Endothelial cell of umbilical vein (primary cell): ENCODE measurements at regions not wholly inside any gene's neighbourhood (a gene's known extent, or its start where the extent isn't known, plus 50 kb on each side); places are given as distances from the start of the nearest gene placed in this dataset.

Experiments
- BruUV-seq: library from RNA; stranded (reverse); fragments of 400-500 nt; replicated peaks from 2 replicates; lab custom pipeline; 2021; lab: Mats Ljungman, UMichigan
- CTCF ChIA-PET: fragments of 300-600, 350-600 bp; sonication (Branson Sonifier 250); formaldehyde crosslinking; loops from one replicate; lab custom pipeline; 2021; ENCODE audit warnings: antibody characterized with exemption, inconsistent platforms; lab: Charles Lee
- POLR2A ChIA-PET: fragments of 300-600, 350-600 bp; sonication (Branson Sonifier 250); formaldehyde crosslinking; loops from one replicate; lab custom pipeline; 2021; ENCODE audit warnings: antibody characterized with exemption, inconsistent platforms; lab: Charles Lee
- DNase-seq: peaks from one replicate; pipeline ENCODE4 v3.0.0-alpha.2; 2011; ENCODE audit warnings: low read depth, low spot score
- FAIRE-seq: peaks from 2 replicates; lab custom pipeline; 2011; peaks lifted over from hg19 to GRCh38; lab: Jason Lieb, UNC
- H2AFZ ChIP-seq: 2 replicates; pipeline ENCODE4 v1.6.0; 2012; ENCODE audit warnings: low read depth, low read length, control low read depth, inconsistent platforms
- H3K27ac ChIP-seq: 2 replicates; pipeline ENCODE4 v1.5.1; 2011; ENCODE audit warnings: low read depth, mild to moderate bottlenecking, control low read depth, low read length, moderate library complexity; ENCODE audit not compliant: insufficient read depth
- H3K27me3 ChIP-seq, 2 experiments: 2 replicates each; pipeline versions ENCODE4 v1.6.0 to v1.6.1; 2011; ENCODE audit warnings: low read length in 2 of 2, mixed read lengths in 1 of 2; ENCODE audit not compliant: control insufficient read depth in 2 of 2, insufficient read depth in 2 of 2
- H3K36me3 ChIP-seq, 2 experiments: 2 replicates in 1 of 2; 3 replicates in 1 of 2; pipeline ENCODE4 v1.5.1; 2011; ENCODE audit warnings: low read length in 2 of 2, mild to moderate bottlenecking in 1 of 2, moderate library complexity in 1 of 2; ENCODE audit not compliant: control insufficient read depth in 2 of 2, insufficient read depth in 2 of 2; ENCODE audit errors: extremely low read depth in 1 of 2
- H3K4me1 ChIP-seq: 3 replicates; pipeline ENCODE4 v1.5.1; 2011; ENCODE audit warnings: mild to moderate bottlenecking, low read length; ENCODE audit not compliant: control insufficient read depth, insufficient read depth; ENCODE audit errors: extremely low read depth
- H3K4me2 ChIP-seq: 2 replicates; pipeline ENCODE4 v1.6.1; 2011; ENCODE audit warnings: low read length, control low read depth, mixed read lengths; ENCODE audit not compliant: insufficient read depth
- H3K4me3 ChIP-seq, 3 experiments: fragments of 200-600 bp in 1 of 3; sonication (generic), shearing (Covaris generic) in 1 of 3; replicated peaks in 1 of 3; 2 replicates each; pipeline ENCODE4 v1.5.1; 2011 to 2016; ENCODE audit warnings: control low read depth in 3 of 3, low read length in 3 of 3, mild to moderate bottlenecking in 2 of 3, inconsistent platforms in 1 of 3, low read depth in 1 of 3, moderate library complexity in 1 of 3; ENCODE audit not compliant: insufficient read depth in 1 of 3
- H3K79me2 ChIP-seq: 2 replicates; pipeline ENCODE4 v1.6.0; 2012; ENCODE audit warnings: low read length, inconsistent platforms; ENCODE audit not compliant: control insufficient read depth, insufficient read depth
- H3K9ac ChIP-seq: replicated peaks from 2 replicates; pipeline ENCODE3; 2011; ENCODE audit warnings: low read length, control low read depth; ENCODE audit not compliant: insufficient read depth; ENCODE audit errors: extremely low read depth
- H3K9me1 ChIP-seq: replicated peaks from 3 replicates; pipeline ENCODE4 v1.6.0; 2011; ENCODE audit warnings: mild to moderate bottlenecking, low read length; ENCODE audit not compliant: control insufficient read depth, insufficient read depth; ENCODE audit errors: extremely low read depth
- H3K9me3 ChIP-seq: replicated peaks from 2 replicates; pipeline ENCODE4 v1.5.1; 2012; ENCODE audit warnings: low read length, inconsistent platforms; ENCODE audit not compliant: control insufficient read depth, insufficient read depth
- H4K20me1 ChIP-seq: replicated peaks from 2 replicates; pipeline ENCODE3; 2011; ENCODE audit warnings: mild to moderate bottlenecking, low read length; ENCODE audit not compliant: control insufficient read depth, insufficient read depth; ENCODE audit errors: extremely low read depth
- EZH2 ChIP-seq: IDR thresholded peaks from 2 replicates; pipeline ENCODE4 v1.6.1; 2012; ENCODE audit warnings: borderline replicate concordance, low read depth, mild to moderate bottlenecking, moderate library complexity, low read length, inconsistent platforms; ENCODE audit not compliant: severe bottlenecking
- FOS ChIP-seq: IDR thresholded peaks from 2 replicates; pipeline ENCODE4 v1.6.1; 2011; ENCODE audit warnings: mild to moderate bottlenecking, low read length, moderate library complexity, borderline replicate concordance; ENCODE audit not compliant: insufficient read depth
- GATA2 ChIP-seq: IDR thresholded peaks from 2 replicates; pipeline ENCODE4 v1.7.0; 2011; ENCODE audit warnings: low read depth, mild to moderate bottlenecking, moderate library complexity, mixed read lengths, low read length; ENCODE audit not compliant: insufficient read length, insufficient read depth
- JUN ChIP-seq: IDR thresholded peaks from 2 replicates; pipeline ENCODE4 v1.6.1; 2011; ENCODE audit warnings: borderline replicate concordance, low read depth; ENCODE audit not compliant: insufficient read length, insufficient read depth
- MYC ChIP-seq: IDR thresholded peaks from one replicate; pipeline ENCODE4 v1.6.1; 2011; ENCODE audit warnings: mild to moderate bottlenecking, low read depth, low read length
- POLR2A ChIP-seq: IDR thresholded peaks from 2 replicates; pipeline ENCODE4 v1.6.1; 2012; ENCODE audit warnings: low read depth, mild to moderate bottlenecking, control low read depth, low read length
- POLR2AphosphoS5 ChIP-seq: IDR thresholded peaks from 2 replicates; pipeline ENCODE4 v1.6.1; 2012; ENCODE audit warnings: low read depth, mild to moderate bottlenecking, control low read depth, low read length, moderate library complexity; ENCODE audit not compliant: insufficient read depth
- dilution Hi-C: fragments of 300-500 bp; cut with MboI; formaldehyde crosslinking; loops from one replicate; pipeline ENCODE4 v1.15.0; 2019; ENCODE audit warnings: low sequenced_read_pairs; ENCODE audit not compliant: extremely low pct_ligation_motif_present
- intact Hi-C: fragments of 100-400 bp; cut with micrococcal nuclease; formaldehyde crosslinking; loops from one replicate; pipeline ENCODE4 v1.10.0; 2022
- TF ChIP-seq, protein P1 (sequence below): IDR thresholded peaks from 2 replicates; pipeline ENCODE4 v1.6.1; 2011; ENCODE audit not compliant: insufficient read depth, insufficient read length
- TF ChIP-seq, protein P2 (sequence below), 2 donors: IDR thresholded peaks; 1 replicate in 1 of 2; 2 replicates in 1 of 2; pipeline ENCODE4 v1.5.1; 2011; ENCODE audit warnings: low read length in 2 of 2, mild to moderate bottlenecking in 2 of 2, moderate library complexity in 2 of 2, control low read depth in 1 of 2, inconsistent platforms in 1 of 2, low read depth in 1 of 2; ENCODE audit not compliant: insufficient read depth in 1 of 2; ENCODE audit errors: extremely low read depth in 1 of 2

DNA sequence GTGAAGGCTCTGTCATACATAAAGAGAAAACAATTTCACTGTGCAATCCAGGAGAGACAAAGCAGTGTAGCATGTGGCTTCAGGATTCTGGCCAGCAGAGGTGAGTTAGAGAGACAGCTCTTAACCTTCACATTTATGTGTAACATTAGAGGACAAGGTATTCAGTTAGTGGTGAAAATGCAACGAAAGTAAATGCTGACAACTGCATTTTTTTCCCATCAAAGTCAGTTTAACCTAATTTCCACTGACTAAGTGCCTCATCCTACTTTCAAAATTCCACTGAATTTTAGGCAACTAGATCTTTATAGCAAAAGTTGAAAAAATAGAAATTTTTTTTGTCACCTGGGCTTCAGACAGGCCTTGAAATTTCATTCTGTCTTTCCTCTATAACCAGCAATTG lies 130.8 kb upstream of the LNX1 start:
- no peaks in the 10 kb centered on the region for H3K79me2 ChIP-seq
- H3K4me3 ChIP-seq = no peak overlapping the region
- no TSS peak for BruUV-seq
- H3K4me1 ChIP-seq = no peaks in the 10 kb centered on the region
- no peak for FAIRE-seq
- H3K9me3 ChIP-seq = no peaks in the 10 kb centered on the region
- no peaks in the 10 kb centered on the region for H3K36me3 ChIP-seq
- no peak overlapping the region for H3K27ac ChIP-seq
- no peaks in the 10 kb centered on the region for H4K20me1 ChIP-seq
- TF ChIP-seq, protein P1, sequence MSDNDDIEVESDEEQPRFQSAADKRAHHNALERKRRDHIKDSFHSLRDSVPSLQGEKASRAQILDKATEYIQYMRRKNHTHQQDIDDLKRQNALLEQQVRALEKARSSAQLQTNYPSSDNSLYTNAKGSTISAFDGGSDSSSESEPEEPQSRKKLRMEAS = no peak
- intact Hi-C loops (no loop called here), dilution Hi-C loops (no loop called here)
- peaks cover 9 to 19% of the 10 kb centered on the region in 2 experiments for H3K27me3 ChIP-seq
- ChIA-PET CTCF (interaction anchor here (0.8 to 1.6 kb wide), 2 partner anchors 10 to 16 kb away, joined by 3 read pairs; no protein-coding TSS in a partner anchor), POLR2A (no interaction called here)
- no peak for DNase-seq
- H3K9ac ChIP-seq = no peak overlapping the region
- no peak overlapping the region for H2AFZ ChIP-seq
- H3K9me1 ChIP-seq = no peaks in the 10 kb centered on the region
- no peak overlapping the region for H3K4me2 ChIP-seq

DNA sequence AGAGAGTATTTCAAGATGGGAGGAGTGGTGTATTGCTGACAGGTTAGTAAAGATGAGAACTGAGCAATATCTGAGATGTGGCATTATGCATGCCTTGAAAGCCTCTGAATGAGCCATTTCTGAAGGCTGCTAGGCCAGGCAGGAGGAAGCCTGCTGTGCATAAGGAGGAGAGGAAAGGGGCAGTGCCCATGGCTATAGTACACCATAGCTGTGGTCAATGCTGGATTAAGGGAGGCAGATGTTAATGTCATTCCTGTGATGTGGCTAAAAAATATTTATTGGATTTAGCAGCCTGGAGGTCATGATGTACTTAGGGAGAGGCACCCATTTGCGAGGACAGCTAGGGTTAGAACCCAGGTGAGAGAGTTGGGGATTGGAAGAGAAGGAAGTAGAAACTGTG lies 130.0 kb upstream of the LNX1 start:
- TF ChIP-seq, protein P2, sequence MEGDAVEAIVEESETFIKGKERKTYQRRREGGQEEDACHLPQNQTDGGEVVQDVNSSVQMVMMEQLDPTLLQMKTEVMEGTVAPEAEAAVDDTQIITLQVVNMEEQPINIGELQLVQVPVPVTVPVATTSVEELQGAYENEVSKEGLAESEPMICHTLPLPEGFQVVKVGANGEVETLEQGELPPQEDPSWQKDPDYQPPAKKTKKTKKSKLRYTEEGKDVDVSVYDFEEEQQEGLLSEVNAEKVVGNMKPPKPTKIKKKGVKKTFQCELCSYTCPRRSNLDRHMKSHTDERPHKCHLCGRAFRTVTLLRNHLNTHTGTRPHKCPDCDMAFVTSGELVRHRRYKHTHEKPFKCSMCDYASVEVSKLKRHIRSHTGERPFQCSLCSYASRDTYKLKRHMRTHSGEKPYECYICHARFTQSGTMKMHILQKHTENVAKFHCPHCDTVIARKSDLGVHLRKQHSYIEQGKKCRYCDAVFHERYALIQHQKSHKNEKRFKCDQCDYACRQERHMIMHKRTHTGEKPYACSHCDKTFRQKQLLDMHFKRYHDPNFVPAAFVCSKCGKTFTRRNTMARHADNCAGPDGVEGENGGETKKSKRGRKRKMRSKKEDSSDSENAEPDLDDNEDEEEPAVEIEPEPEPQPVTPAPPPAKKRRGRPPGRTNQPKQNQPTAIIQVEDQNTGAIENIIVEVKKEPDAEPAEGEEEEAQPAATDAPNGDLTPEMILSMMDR (IDR thresholded peaks at IDR 0.05; ENCODE audit: extremely low read depth in 1 of 2, insufficient read depth in 1 of 2, low read depth in 1 of 2, low read length in 2 of 2) = no peak
- no peak for TF ChIP-seq EZH2
- no peak for TF ChIP-seq JUN
- TF ChIP-seq FOS = no peak
- TF ChIP-seq POLR2AphosphoS5 = no peak
- TF ChIP-seq, protein P1 = no peak
- TF ChIP-seq GATA2 = no peak
- no peak for TF ChIP-seq MYC
- no peak for TF ChIP-seq POLR2A
- H3K9me1 ChIP-seq = no peaks in the 10 kb centered on the region
- no peak overlapping the region for H2AFZ ChIP-seq
- no peaks in the 10 kb centered on the region for H3K79me2 ChIP-seq
- no peak for FAIRE-seq
- no peak overlapping the region for H3K4me2 ChIP-seq
- ChIA-PET POLR2A (no interaction called here), CTCF (interaction anchor here (0.6 kb wide), 1 partner anchor 735 kb away, joined by 3 read pairs; no protein-coding TSS in a partner anchor)
- H3K36me3 ChIP-seq = no peaks in the 10 kb centered on the region
- no peak overlapping the region for H3K27ac ChIP-seq
- H3K4me1 ChIP-seq = no peaks in the 10 kb centered on the region
- no peak overlapping the region for H3K4me3 ChIP-seq
- intact Hi-C loops (no loop called here), dilution Hi-C loops (no loop called here)
- H4K20me1 ChIP-seq = no peaks in the 10 kb centered on the region
- no TSS peak for BruUV-seq
- no peaks in the 10 kb centered on the region for H3K9me3 ChIP-seq
- no peak for DNase-seq
- H3K9ac ChIP-seq = no peak overlapping the region
- H3K27me3 ChIP-seq = peaks cover 9 to 21% of the 10 kb centered on the region in 2 experiments
